ENCODE measurements at regions not wholly inside any gene's neighbourhood (a gene's known extent, or its start where the extent isn't known, plus 50 kb on each side); places are given as distances from the start of the nearest gene placed in this dataset.
"Not testable (repeated sequence)": the region's sequence is repeated elsewhere in the genome, so short reads cannot be mapped to it uniquely, and the experiment has no call there.

- Histone ChIP-seq H3K27me3 (ENCODE audit: control insufficient read depth, insufficient read depth, low read length) (no peaks in the 10 kb centered on the region), H3K4me3 (ENCODE audit: insufficient read depth, low read depth, low read length) (no peak overlapping the region), H3K36me3 (replicated peaks; ENCODE audit: control insufficient read depth, insufficient read depth, low read length) (no peaks in the 10 kb centered on the region)
- DNase-seq = no peak
Measured at GRCh38 chr17:22253007-22253406, 560.7 kb downstream of the KCNJ18 start.

- Histone ChIP-seq H3K4me3 (ENCODE audit: insufficient read depth, low read depth, low read length) (no peak overlapping the region), H3K36me3 (replicated peaks; ENCODE audit: control insufficient read depth, insufficient read depth, low read length) (no peaks in the 10 kb centered on the region), H3K27me3 (ENCODE audit: control insufficient read depth, insufficient read depth, low read length) (no peaks in the 10 kb centered on the region)
- DNase-seq = no peak
Measured at GRCh38 chr17:22265807-22266206, 573.5 kb downstream of the KCNJ18 start.

GRCh38 chr17:22266231-22266630 lies 573.9 kb downstream of the KCNJ18 start:
- Histone ChIP-seq H3K4me3 (ENCODE audit: insufficient read depth, low read depth, low read length) (no peak overlapping the region), H3K36me3 (replicated peaks; ENCODE audit: control insufficient read depth, insufficient read depth, low read length) (no peaks in the 10 kb centered on the region), H3K27me3 (ENCODE audit: control insufficient read depth, insufficient read depth, low read length) (no peaks in the 10 kb centered on the region)
- DNase-seq = no peak

GRCh38 chr17:22267019-22267418 lies 574.7 kb downstream of the KCNJ18 start:
- no peaks in the 10 kb centered on the region for H3K27me3 ChIP-seq (ENCODE audit: control insufficient read depth, insufficient read depth, low read length)
- H3K36me3 ChIP-seq (replicated peaks; ENCODE audit: control insufficient read depth, insufficient read depth, low read length) = no peaks in the 10 kb centered on the region
- DNase-seq = no peak
- no peak overlapping the region for H3K4me3 ChIP-seq (ENCODE audit: insufficient read depth, low read depth, low read length)

GRCh38 chr17:22268214-22268911 lies 576.0 kb downstream of the KCNJ18 start:
- Histone ChIP-seq H3K4me3 (ENCODE audit: insufficient read depth, low read depth, low read length) (no peak overlapping the region), H3K27me3 (ENCODE audit: control insufficient read depth, insufficient read depth, low read length) (no peaks in the 10 kb centered on the region), H3K36me3 (replicated peaks; ENCODE audit: control insufficient read depth, insufficient read depth, low read length) (no peaks in the 10 kb centered on the region)
- DNase-seq = no peak

- H3K4me3 ChIP-seq (ENCODE audit: insufficient read depth, low read depth, low read length) = no peak overlapping the region
- no peaks in the 10 kb centered on the region for H3K27me3 ChIP-seq (ENCODE audit: control insufficient read depth, insufficient read depth, low read length)
- no peaks in the 10 kb centered on the region for H3K36me3 ChIP-seq (replicated peaks; ENCODE audit: control insufficient read depth, insufficient read depth, low read length)
- DNase-seq = no peak
Measured at GRCh38 chr17:22268912-22269220, 576.5 kb downstream of the KCNJ18 start.

GRCh38 chr17:22270381-22270780 lies 578.1 kb downstream of the KCNJ18 start:
- Histone ChIP-seq H3K36me3 (replicated peaks; ENCODE audit: control insufficient read depth, insufficient read depth, low read length) (no peaks in the 10 kb centered on the region), H3K27me3 (ENCODE audit: control insufficient read depth, insufficient read depth, low read length) (no peaks in the 10 kb centered on the region), H3K4me3 (ENCODE audit: insufficient read depth, low read depth, low read length) (no peak overlapping the region)
- no peak for DNase-seq

- not testable (repeated sequence) for H3K27me3 ChIP-seq (ENCODE audit: control insufficient read depth, insufficient read depth, low read length); DNase-seq; H3K36me3 ChIP-seq (replicated peaks; ENCODE audit: control insufficient read depth, insufficient read depth, low read length); H3K4me3 ChIP-seq (ENCODE audit: insufficient read depth, low read depth, low read length)
Measured at GRCh38 chr17:22270809-22271208, 578.5 kb downstream of the KCNJ18 start.

- no peak overlapping the region for H3K4me3 ChIP-seq (ENCODE audit: insufficient read depth, low read depth, low read length)
- H3K36me3 ChIP-seq (replicated peaks; ENCODE audit: control insufficient read depth, insufficient read depth, low read length) = no peaks in the 10 kb centered on the region
- DNase-seq = no peak
- H3K27me3 ChIP-seq (ENCODE audit: control insufficient read depth, insufficient read depth, low read length) = no peaks in the 10 kb centered on the region
Measured at GRCh38 chr17:22272363-22273146, 580.2 kb downstream of the KCNJ18 start.

- Histone ChIP-seq H3K27me3 (ENCODE audit: control insufficient read depth, insufficient read depth, low read length) (no peaks in the 10 kb centered on the region), H3K36me3 (replicated peaks; ENCODE audit: control insufficient read depth, insufficient read depth, low read length) (no peaks in the 10 kb centered on the region), H3K4me3 (ENCODE audit: insufficient read depth, low read depth, low read length) (no peak overlapping the region)
- DNase-seq = no peak
Measured at GRCh38 chr17:22273308-22273707, 581.0 kb downstream of the KCNJ18 start.

GRCh38 chr17:22277595-22277994 lies 585.3 kb downstream of the KCNJ18 start:
- Histone ChIP-seq H3K27me3 (ENCODE audit: control insufficient read depth, insufficient read depth, low read length) (no peaks in the 10 kb centered on the region), H3K4me3 (ENCODE audit: insufficient read depth, low read depth, low read length) (no peak overlapping the region), H3K36me3 (replicated peaks; ENCODE audit: control insufficient read depth, insufficient read depth, low read length) (no peaks in the 10 kb centered on the region)
- DNase-seq = no peak

GRCh38 chr17:22278302-22279275 lies 586.3 kb downstream of the KCNJ18 start:
- no peak for DNase-seq
- Histone ChIP-seq H3K27me3 (ENCODE audit: control insufficient read depth, insufficient read depth, low read length) (no peaks in the 10 kb centered on the region), H3K36me3 (replicated peaks; ENCODE audit: control insufficient read depth, insufficient read depth, low read length) (no peaks in the 10 kb centered on the region), H3K4me3 (ENCODE audit: insufficient read depth, low read depth, low read length) (no peak overlapping the region)

GRCh38 chr17:22286337-22287041 lies 594.2 kb downstream of the KCNJ18 start:
- Histone ChIP-seq H3K4me3 (ENCODE audit: insufficient read depth, low read depth, low read length) (no peak overlapping the region), H3K36me3 (replicated peaks; ENCODE audit: control insufficient read depth, insufficient read depth, low read length) (no peaks in the 10 kb centered on the region), H3K27me3 (ENCODE audit: control insufficient read depth, insufficient read depth, low read length) (no peaks in the 10 kb centered on the region)
- DNase-seq = no peak

GRCh38 chr17:22298484-22298951 lies 606.2 kb downstream of the KCNJ18 start:
- H3K36me3 ChIP-seq (replicated peaks; ENCODE audit: control insufficient read depth, insufficient read depth, low read length); H3K27me3 ChIP-seq (ENCODE audit: control insufficient read depth, insufficient read depth, low read length); DNase-seq; H3K4me3 ChIP-seq (ENCODE audit: insufficient read depth, low read depth, low read length): not testable (repeated sequence)
